ENCODE measurements at regions not wholly inside any gene's neighbourhood (a gene's known extent, or its start where the extent isn't known, plus 50 kb on each side); places are given as distances from the start of the nearest gene placed in this dataset.
A peak's percentile ranks its signal among the peaks of the same experiment; 100 is the strongest.

GRCh38 chrX:126886997-126887396 lies 67.5 kb downstream of the PRR32 start:
- DNase-seq, result no peak

- DNase-seq, result no peak
These were observed 81.4 kb downstream of the PRR32 start for GRCh38 chrX:126900937-126901336.

- DNase-seq, result no peak
These were observed 109.5 kb downstream of the PRR32 start for GRCh38 chrX:126929071-126929470.

- DNase-seq, result no peak
These were observed 147.7 kb downstream of the PRR32 start for GRCh38 chrX:126967225-126967624.

GRCh38 chrX:126982158-126982557 lies 162.6 kb downstream of the PRR32 start:
- no peak for DNase-seq

GRCh38 chrX:126985027-126985426 lies 165.5 kb downstream of the PRR32 start:
- DNase-seq, result no peak

- no peak for DNase-seq
These were observed 166.5 kb downstream of the PRR32 start for GRCh38 chrX:126985981-126986380.

- no peak for DNase-seq
These were observed 174.6 kb downstream of the PRR32 start for GRCh38 chrX:126994032-126994600.

GRCh38 chrX:127011629-127012028 lies 192.1 kb downstream of the PRR32 start:
- no peak for DNase-seq

- DNase-seq, result no peak
These were observed 205.5 kb downstream of the PRR32 start for GRCh38 chrX:127025013-127025412.

- no peak for DNase-seq
These were observed 210.7 kb downstream of the PRR32 start for GRCh38 chrX:127030016-127030748.

- no peak for DNase-seq
These were observed 217.6 kb downstream of the PRR32 start for GRCh38 chrX:127037159-127037558.

GRCh38 chrX:127038065-127038464 lies 218.5 kb downstream of the PRR32 start:
- peak in 1 of 3 experiments; percentile 8 for DNase-seq

GRCh38 chrX:127057891-127058619 lies 238.5 kb downstream of the PRR32 start:
- no peak for DNase-seq

- DNase-seq, result no peak
These were observed 266.4 kb downstream of the PRR32 start for GRCh38 chrX:127085939-127086338.

GRCh38 chrX:127112726-127113125 lies 293.2 kb downstream of the PRR32 start:
- no peak for DNase-seq

GRCh38 chrX:127124871-127125270 lies 305.3 kb downstream of the PRR32 start:
- DNase-seq, result no peak

- DNase-seq, result no peak
These were observed 308.8 kb downstream of the PRR32 start for GRCh38 chrX:127128282-127128681.

- DNase-seq, result no peak
These were observed 310.0 kb downstream of the PRR32 start for GRCh38 chrX:127129510-127129909.

- DNase-seq, result no peak
These were observed 318.7 kb downstream of the PRR32 start for GRCh38 chrX:127138218-127138617.

- DNase-seq, result no peak
These were observed 358.4 kb downstream of the PRR32 start for GRCh38 chrX:127177966-127178365.

- DNase-seq, result no peak
These were observed 367.6 kb downstream of the PRR32 start for GRCh38 chrX:127187095-127187494.

GRCh38 chrX:127190381-127190780 lies 370.9 kb downstream of the PRR32 start:
- DNase-seq, result no peak

GRCh38 chrX:127207326-127207725 lies 387.8 kb downstream of the PRR32 start:
- no peak for DNase-seq

Measured in NCI-H1417 (cell line).